CD4-positive, alpha-beta T cell treated with Interleukin-21 for 1 hour (primary cell): ENCODE measurements at regions not wholly inside any gene's neighbourhood (a gene's known extent, or its start where the extent isn't known, plus 50 kb on each side); places are given as distances from the start of the nearest gene placed in this dataset.

ENCODE experiments used
- DNase-seq: peaks from one replicate; pipeline ENCODE4 v3.0.0-alpha.2; 2020

DNA sequence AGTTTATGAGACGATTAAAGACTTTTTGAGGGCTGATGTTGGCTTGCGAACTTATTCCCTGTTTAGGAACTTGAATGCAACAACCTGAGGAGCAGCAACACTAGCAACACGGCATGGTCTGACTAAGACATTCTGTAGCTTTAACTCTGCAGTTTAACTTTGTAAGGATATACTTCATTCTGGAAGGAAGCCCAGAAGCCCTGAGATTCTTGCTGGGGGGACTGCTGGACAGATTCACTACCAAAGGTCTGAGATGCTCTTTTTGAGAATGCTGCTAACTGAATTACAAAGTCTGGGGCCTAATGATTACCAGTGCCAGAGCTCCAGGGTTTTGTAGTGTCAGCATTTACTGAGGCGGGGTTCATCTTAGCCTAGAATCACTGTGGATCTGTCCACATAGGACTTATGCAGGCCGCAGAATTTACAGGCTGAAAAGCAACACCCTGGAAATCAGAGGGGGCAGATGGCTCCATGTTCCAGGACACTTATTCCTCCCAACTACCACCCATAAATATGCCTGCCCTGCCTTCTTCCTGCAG is 537.1 kb upstream of the CDH18 start:
- DNase-seq = no peak

DNA sequence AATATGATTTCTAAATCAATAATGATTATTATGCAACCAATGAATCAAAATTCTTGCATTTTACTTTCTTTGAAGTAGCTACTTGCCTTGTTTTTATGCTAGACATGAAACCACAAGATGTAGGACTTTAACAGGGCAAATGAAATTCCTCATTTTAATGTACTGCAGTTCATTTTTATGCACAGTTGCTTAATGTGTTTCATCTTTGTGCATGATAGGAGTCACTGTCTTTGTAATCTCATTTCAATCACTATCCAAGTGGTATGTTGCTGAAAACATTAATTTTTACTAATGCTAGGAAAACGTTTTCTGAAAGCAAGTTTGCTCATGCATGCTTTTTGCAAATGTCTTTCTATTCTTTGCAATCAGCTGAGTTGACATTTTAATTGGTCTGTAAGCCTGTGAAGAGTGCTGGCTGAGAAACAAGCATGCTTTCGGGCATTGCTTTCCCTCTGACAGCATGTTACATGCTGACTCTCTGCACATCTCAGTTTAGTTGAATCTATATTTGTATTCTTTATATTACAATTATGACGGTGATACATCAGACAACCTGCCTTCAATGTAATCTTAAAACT is 535.0 kb upstream of the CDH18 start:
- no peak for DNase-seq

DNA sequence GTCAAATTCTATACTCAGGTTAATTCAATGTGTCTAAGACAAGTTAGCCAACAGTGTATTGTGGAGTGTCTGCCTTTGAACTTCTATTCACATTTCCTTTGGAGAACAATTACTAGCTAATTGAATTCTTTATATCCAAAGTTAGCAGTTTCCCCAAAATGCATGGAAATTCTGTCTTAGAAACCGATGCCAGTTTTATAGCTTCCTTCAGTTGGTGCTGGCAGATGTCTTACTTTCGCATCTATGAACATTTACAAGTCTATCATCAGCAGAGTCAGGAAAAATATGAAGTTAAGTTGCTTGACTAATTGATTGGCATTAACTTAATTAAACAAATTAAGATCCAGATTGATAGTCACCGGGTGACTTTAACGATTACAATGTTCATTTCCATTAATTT is 527.6 kb upstream of the CDH18 start:
- DNase-seq = no peak

DNA sequence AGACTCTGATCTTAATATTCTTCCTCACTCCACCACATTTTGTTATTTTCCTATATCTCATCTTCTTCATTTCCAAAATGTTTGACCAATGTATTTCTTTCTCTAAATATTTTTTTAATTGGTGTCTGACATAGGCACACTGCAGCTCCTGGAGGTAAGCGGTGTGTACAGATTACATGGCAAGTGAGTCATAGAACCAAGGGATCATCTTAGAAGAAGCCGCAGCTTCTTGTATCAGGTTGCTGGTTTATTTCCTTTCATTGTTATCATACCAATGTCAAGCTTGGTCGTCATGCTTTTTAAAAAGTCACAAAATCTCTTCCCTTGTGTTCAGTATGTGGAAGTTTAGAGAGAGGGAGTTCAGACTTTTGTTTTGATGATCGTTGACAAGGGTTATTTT is 526.1 kb upstream of the CDH18 start:
- DNase-seq = no peak

DNA sequence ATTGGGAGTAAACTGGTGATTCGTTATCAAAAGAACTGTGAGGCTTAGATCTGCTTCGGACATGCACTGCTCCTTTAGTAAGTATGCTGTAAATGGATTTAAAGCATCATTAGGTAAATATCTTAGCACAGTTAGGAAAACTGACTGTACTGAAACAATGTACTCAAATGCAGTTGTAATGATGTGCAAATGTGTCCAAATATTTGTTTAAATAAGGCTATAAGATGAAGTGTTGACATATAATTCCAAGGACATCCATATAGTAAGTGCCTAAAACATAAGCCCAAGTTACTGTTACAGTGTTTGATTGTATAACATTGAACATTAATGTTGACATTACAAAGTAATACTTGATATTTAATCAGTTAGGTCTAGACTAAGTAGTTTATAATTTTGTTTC is 512.5 kb upstream of the CDH18 start:
- no peak for DNase-seq

DNA sequence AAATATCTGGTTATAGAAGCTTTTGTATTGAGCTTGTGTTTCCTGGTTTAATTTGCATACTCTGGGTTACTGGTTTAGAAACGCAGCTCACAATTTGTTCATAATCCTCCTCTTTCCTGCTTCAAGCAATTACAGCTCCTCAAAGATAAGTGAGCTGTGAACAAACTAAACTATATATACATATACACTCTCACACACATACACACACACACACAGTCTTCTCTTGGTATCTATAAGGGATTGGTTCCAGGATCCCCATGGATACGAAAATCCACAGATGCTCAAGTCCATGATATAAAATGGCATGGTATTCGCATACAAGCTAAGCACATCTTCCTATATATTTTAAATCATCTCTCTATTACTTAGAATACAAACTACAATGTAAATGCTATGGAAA is 510.9 kb upstream of the CDH18 start:
- no peak for DNase-seq

DNA sequence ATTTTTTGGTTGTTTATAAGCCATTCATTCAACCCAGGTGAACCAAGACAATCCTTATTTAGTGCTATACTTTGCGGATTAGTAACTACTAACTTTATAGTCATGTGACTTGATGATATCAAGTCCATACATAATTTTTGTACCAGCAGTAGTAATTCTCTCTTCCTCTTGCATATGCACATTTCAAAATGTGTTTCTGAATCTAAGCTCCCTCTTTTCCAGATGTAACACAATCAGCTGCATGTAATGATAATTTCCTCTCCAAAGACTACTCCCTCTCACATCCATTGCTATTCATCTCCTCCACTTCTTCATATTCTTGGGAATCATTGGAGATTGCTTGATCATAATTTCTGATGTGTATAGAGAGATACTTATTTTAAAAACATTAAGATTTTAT is 510.1 kb upstream of the CDH18 start:
- no peak for DNase-seq

DNA sequence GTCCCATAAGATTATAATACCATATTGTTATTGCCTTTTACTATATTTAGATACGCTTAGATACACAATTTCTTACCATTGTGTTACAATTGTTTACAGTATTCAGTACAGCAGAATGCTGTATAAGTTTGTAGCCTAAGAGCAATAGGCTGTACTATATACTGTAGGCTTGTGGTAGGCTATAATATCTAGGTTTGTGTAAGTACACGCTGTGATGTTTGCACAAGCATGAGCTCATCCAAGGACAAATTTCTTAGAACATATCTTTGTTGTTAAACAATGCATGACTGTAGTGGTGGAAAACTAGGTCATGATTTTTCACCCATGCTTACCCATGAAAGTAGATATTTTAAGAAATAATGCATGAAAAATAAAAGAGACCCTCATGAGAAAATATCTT is 509.4 kb upstream of the CDH18 start:
- no peak for DNase-seq

DNA sequence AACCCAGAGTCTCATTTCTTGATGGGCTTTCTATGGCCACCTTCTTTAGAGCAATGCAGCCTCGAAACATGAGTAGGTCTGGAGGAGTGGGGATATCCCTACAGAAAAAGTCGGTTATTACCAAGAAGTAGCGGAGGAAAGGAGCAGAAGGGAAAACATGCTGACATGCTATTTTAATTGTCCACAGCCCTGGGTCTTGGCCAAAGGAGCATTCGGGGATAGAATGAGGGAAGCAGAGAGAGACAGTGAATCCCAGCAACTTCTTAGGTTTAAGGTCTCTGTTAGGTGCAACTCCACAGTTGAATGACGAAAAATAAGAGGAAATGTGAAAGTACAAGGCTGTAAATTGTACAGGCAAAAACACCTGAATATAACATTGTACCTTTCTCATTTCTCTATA is 506.7 kb upstream of the CDH18 start:
- no peak for DNase-seq

DNA sequence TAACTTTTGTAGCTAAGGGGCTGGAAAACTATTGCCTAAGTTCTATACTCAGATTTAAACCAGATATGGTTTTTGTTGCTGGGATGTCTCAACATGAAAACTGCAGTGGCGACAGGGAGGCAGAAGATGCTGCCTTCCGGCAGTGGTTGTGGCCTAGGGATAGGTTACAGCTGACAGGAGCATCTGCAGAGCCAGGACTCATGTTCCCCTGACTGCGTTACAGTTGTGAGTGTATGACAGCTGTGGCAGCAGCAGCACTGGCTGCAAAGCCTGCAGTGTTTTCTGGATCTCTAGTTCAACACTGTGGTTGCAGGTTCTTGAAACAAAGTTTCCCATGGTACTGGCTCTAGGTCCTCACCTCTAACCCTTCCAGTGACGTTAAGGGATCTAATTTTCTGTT is 498.8 kb upstream of the CDH18 start:
- no peak for DNase-seq

DNA sequence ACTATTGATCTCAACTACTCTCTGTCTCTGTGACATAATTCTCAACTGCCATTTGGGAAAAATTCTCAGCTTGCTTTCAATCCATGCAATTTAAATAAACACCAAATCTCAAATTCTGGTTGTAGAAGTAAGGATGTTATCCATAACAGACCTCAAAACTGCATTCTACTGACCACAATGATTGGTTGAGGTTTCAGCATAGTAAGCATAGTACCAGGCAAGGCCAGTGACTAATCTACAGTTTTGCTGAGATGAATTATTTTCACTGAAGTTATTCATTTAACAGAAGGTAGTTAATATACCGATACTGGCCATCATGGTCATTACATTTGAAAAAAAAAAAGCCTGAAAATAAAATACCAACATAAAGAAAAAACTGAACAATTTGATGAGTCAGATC is 488.0 kb upstream of the CDH18 start:
- DNase-seq = no peak

DNA sequence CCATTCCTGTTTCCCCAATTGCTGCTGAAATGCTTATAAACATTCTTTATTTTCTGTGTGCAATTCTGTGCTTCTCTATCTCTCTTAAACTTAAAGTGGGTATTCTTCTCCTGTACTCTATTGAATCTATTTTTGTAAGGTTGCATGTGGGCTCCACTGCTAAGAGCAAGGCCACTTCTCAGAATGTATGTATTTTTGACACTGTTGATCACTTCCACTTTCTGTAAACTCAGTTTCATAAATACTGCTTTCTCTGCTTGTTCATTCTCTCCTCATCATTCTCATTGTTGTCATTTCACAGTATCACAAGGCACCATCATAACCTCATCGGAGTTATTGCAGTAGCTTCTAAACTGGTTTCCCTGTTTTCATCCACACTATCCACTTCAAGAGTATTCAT is 483.0 kb upstream of the CDH18 start:
- no peak for DNase-seq

DNA sequence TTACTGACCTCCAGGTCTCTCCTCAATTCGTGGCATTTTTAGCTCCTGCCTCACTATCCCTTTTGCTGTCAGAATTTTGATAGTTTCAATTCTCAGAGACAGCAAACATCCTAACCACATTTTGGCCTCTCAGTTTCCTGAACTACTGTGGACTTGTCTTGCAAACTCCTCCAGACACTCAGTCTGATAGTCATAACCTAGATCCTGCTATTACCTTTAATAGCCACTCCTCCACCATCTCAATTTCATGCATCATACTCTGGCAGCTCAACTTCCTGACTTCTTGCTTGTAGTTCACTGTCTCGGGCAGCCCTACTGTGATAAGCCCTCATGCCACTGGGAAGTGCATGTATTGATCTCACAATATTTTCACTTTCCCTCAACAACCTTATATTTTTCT is 481.8 kb upstream of the CDH18 start:
- DNase-seq = no peak

DNA sequence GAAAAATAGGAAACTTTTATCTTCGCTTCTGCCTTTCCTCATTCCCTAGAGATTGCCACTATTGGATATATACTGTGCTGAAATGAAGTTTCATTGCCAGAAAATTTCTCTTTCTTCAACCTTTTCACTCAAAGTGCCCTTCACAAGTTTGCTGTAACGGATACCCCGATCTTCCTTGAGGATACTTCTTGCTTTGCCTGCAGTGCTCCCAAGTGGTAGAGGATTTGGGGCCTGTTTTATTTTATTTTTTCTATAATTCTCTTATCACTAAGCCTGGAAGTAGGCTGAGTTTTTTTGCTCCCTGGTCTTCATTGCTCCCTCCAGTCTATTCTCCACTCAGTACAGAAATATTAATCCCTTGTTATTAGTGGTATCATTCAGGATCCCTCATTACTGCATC is 481.4 kb upstream of the CDH18 start:
- DNase-seq = no peak

DNA sequence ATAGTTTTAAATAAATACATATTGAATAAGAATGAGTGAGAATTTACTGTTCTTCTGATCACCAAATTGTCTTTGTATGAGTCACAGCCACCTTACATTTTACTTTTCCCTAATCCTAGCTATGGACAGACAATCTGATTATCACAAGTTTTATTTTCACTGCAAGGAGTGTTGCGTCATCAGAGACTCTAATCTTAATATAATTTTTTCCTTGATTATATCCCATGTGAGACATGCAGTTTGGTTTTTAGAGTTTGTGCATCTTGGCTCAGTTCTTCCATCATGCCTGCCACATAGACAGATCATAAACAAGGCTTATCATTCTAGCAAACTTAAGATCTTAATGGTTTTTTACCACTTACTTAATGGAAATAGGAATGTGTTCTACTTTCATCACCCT is 478.5 kb upstream of the CDH18 start:
- no peak for DNase-seq

DNA sequence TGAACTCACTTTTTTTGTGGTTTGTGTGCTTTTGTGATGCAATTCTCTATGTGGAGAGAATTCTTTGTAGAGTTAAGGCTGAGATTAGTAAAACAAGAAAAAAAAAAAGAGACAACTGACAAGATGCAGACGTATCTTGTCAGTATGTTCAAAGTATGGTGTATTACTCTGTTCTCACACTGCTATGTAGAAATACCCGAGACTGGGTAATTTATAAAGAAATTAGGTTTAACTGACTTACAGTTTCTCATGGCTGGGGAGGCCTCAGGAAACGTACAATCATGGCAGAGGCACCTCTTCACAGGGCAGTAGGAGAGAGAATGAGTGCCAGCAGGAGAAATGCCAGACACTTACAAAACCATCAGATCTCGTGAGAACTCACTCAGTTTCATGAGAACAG is 475.2 kb upstream of the CDH18 start:
- DNase-seq = no peak

DNA sequence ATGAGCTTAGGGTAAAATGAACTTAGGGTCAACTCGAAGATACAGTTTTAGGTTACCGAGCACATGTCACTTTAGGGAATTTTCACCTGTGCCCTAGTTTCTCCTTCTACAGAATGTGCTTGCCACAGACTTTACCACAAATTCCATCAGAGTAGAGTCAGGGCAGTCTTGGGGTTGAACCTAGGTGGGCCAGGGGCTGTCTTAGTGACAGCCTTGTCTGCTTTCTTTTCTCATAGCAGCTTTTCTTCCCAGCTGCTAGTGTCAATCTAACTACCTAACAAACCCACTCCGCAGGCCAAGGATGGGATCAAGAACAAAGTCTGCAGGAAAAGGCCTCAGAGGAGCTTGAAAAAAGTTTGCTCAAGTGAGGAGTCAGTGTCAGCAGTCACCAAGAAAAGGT is 458.1 kb upstream of the CDH18 start:
- no peak for DNase-seq

DNA sequence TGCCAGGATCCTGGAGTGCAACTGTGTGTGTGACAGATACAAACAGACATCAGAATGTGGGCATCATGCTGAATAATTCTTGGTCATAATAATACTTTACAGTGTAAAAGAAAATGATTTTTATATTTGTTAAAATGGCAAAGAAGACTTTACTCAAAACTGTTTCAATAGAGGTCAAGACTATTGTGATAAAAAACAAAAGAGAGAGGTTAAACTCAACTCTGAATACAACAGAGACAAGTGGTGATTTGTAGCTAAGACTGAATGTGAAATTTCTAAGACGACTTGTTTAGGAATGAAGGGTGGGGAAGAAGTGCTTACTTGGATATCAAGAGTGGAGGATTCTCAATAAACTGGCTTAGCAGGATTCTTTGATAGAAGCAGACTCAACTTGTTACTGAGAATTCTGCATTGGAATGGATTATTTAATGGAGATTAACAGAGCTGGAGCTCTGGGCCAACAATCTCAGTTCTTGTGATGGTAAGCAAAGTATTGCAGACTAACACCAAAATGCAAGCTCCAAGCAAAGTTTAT is 457.4 kb upstream of the CDH18 start:
- no peak for DNase-seq

DNA sequence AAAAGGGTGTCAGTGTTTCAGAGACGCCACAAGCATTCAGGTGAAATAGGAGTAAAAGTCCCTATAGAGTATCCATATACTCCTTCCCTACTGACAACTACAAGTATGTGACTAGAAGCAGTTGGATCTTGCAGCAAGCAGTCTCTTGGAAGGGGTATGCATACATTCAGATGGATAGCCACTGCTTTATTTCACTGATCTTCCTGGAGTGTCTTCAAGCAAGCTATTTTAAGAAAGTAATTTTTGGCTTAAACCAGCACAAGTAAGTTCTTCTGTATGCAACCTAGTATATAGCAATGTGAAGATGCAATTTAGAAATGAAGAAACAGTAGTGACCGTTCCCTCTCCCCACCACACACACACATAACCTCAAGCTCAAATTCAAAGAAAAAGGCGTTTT is 446.8 kb upstream of the CDH18 start:
- DNase-seq = no peak

DNA sequence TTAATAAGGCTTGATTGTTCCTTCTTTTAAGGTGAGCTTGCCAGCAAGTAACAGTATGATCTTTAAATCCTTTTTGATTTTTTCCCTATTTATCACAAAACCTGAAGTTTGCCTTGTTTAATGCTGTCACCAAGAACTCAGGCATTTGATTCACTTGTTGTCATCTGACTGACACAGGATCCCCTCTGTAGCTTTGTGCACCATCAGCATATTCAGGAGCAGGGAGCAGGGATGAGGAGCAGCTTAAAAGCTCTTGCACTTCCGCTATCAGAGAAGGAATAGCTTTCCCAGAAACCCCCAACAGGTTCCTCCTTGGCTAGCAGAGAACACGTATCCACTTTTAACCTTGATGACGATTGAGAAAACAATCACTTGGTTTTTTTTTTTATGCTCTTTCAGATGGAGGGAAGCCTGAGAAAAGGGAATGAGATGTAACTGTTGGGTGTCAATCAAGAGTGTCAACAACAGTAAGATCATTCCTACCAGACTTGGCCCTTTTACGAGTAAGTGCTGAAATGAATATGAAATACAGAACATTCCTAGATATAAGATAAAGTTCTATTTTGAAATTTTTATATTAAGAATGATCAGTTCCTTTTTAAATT is 433.1 kb upstream of the CDH18 start:
- DNase-seq = no peak
